22Rv1 (cell line): ENCODE measurements at regions not wholly inside any gene's neighbourhood (a gene's known extent, or its start where the extent isn't known, plus 50 kb on each side); places are given as distances from the start of the nearest gene placed in this dataset.

Source experiments
- ZFX ChIP-seq: fragments of 450-650 bp; IDR thresholded peaks from 2 replicates; pipeline ENCODE4 v1.6.1; 2017; ENCODE audit warnings: antibody characterized with exemption, borderline replicate concordance
- TF ChIP-seq, protein P1 (sequence below): fragments of 450-650 bp; IDR thresholded peaks from 2 replicates; pipeline ENCODE4 v1.5.1; 2017; ENCODE audit warnings: mild to moderate bottlenecking

DNA sequence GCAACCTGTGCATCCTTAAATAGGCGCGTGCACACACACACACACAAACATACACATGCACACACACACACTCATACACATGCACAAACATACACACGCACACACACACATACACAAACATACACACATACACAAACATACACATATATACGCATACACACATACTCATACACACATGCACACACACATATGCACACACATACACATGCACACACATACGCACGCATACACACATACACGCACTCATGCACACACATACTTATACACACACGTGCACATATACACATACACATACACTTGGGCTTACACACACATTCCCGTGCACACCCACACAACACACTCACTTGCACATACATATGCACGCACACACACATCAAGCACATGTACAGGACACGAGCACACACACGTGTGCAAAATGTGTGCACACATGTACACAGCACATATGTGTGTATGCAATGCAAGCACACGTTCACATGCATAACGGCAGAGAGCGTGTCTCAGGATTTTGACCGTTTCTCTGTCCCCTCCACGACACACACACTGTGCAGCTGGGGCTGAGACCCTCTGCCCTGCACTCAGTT, 84.5 kb downstream of the SIK1 start:
- TF ChIP-seq, protein P1, sequence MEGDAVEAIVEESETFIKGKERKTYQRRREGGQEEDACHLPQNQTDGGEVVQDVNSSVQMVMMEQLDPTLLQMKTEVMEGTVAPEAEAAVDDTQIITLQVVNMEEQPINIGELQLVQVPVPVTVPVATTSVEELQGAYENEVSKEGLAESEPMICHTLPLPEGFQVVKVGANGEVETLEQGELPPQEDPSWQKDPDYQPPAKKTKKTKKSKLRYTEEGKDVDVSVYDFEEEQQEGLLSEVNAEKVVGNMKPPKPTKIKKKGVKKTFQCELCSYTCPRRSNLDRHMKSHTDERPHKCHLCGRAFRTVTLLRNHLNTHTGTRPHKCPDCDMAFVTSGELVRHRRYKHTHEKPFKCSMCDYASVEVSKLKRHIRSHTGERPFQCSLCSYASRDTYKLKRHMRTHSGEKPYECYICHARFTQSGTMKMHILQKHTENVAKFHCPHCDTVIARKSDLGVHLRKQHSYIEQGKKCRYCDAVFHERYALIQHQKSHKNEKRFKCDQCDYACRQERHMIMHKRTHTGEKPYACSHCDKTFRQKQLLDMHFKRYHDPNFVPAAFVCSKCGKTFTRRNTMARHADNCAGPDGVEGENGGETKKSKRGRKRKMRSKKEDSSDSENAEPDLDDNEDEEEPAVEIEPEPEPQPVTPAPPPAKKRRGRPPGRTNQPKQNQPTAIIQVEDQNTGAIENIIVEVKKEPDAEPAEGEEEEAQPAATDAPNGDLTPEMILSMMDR, result no peak
- no peak for TF ChIP-seq ZFX
